DMS 273 treated with DMSO at 0.1 percent for 48 hours (cell line): ENCODE measurements at regions not wholly inside any gene's neighbourhood (a gene's known extent, or its start where the extent isn't known, plus 50 kb on each side); places are given as distances from the start of the nearest gene placed in this dataset.

Experiments
- DNase-seq: peaks from one replicate; lab custom pipeline; 2025; lab: John Stamatoyannopoulos, UW

GRCh38 chr12:126095748-126096510 is 1030.7 kb downstream of the AACS start:
- no peak for DNase-seq

GRCh38 chr12:126106706-126107105 is 1041.5 kb downstream of the AACS start:
- no peak for DNase-seq

- no peak for DNase-seq
Observed at GRCh38 chr12:126107659-126108058, 1042.4 kb downstream of the AACS start.

GRCh38 chr12:126108247-126108646 is 1043.0 kb downstream of the AACS start:
- no peak for DNase-seq

GRCh38 chr12:126112141-126112540 is 1046.9 kb downstream of the AACS start:
- DNase-seq: no peak

- no peak for DNase-seq
Observed at GRCh38 chr12:126112849-126113248, 1047.6 kb downstream of the AACS start.

- DNase-seq: no peak
Observed at GRCh38 chr12:126114441-126114840, 1049.2 kb downstream of the AACS start.

GRCh38 chr12:126117502-126117901 is 1052.3 kb downstream of the AACS start:
- no peak for DNase-seq

GRCh38 chr12:126139355-126139754 is 1074.1 kb downstream of the AACS start:
- no peak for DNase-seq

GRCh38 chr12:126144603-126145002 is 1079.4 kb downstream of the AACS start:
- DNase-seq: no peak

GRCh38 chr12:126147321-126147720 is 1082.1 kb downstream of the AACS start:
- DNase-seq: no peak

GRCh38 chr12:126156806-126157574 is 1091.8 kb downstream of the AACS start:
- DNase-seq: no peak

- DNase-seq: no peak
Observed at GRCh38 chr12:126157575-126157966, 1092.3 kb downstream of the AACS start.

- DNase-seq: no peak
Observed at GRCh38 chr12:126159139-126159538, 1093.9 kb downstream of the AACS start.

- no peak for DNase-seq
Observed at GRCh38 chr12:126160912-126161311, 1095.7 kb downstream of the AACS start.

GRCh38 chr12:126163984-126164383 is 1098.7 kb downstream of the AACS start:
- DNase-seq: no peak

GRCh38 chr12:126171937-126172559 is 1106.8 kb downstream of the AACS start:
- no peak for DNase-seq

GRCh38 chr12:126182619-126183236 is 1117.5 kb downstream of the AACS start:
- DNase-seq: no peak

GRCh38 chr12:126185025-126185424 is 1119.8 kb downstream of the AACS start:
- DNase-seq: no peak

- no peak for DNase-seq
Observed at GRCh38 chr12:126189856-126190255, 1124.6 kb downstream of the AACS start.

- no peak for DNase-seq
Observed at GRCh38 chr12:126191031-126191891, 1126.0 kb downstream of the AACS start.

GRCh38 chr12:126191949-126192348 is 1126.7 kb downstream of the AACS start:
- DNase-seq: no peak
